Peyer's patch (tissue), 4 donors: ENCODE measurements at regions not wholly inside any gene's neighbourhood (a gene's known extent, or its start where the extent isn't known, plus 50 kb on each side); places are given as distances from the start of the nearest gene placed in this dataset.
"Not testable (repeated sequence)": the region's sequence is repeated elsewhere in the genome, so short reads cannot be mapped to it uniquely, and the experiment has no call there.

Source experiments
- DNase-seq, 3 donors: peaks; one replicate each; pipeline ENCODE4 v3.0.0-alpha.2; 2017 to 2019
- H3K27ac ChIP-seq, 4 donors: fragments of 200-600 bp; sonication (generic); one replicate each; pipeline ENCODE4 v1.5.1; 2016 to 2019
- H3K27me3 ChIP-seq, 2 donors: fragments of 200-600 bp; sonication (generic); one replicate each; pipeline ENCODE4 v1.5.1; 2019
- H3K36me3 ChIP-seq, 3 donors: fragments of 200-600 bp; sonication (generic); one replicate each; pipeline ENCODE4 v1.5.1; 2016 to 2019
- H3K4me1 ChIP-seq, 4 donors: fragments of 200-600 bp; sonication (generic); one replicate each; pipeline ENCODE4 v1.5.1; 2016 to 2019
- H3K4me3 ChIP-seq, 4 donors: fragments of 200-600 bp; sonication (generic); 1 replicate in 3 of 4; 2 replicates in 1 of 4; pipeline ENCODE4 v1.5.1; 2016 to 2019; ENCODE audit warnings: mild to moderate bottlenecking in 1 of 4
- H3K9me3 ChIP-seq, 4 donors: fragments of 200-600 bp; sonication (generic); one replicate each; pipeline ENCODE4 v1.5.1; 2016 to 2019; ENCODE audit warnings: mild to moderate bottlenecking in 1 of 4
- CTCF ChIP-seq, 6 experiments: fragments of 450-650 bp in 4 of 6; fragments of 200-600 bp in 2 of 6; sonication (generic) in 1 of 6; IDR thresholded peaks; one replicate each; pipeline ENCODE4 v1.5.1; 2017 to 2019; ENCODE audit warnings: antibody characterized with exemption in 6 of 6, mild to moderate bottlenecking in 3 of 6, moderate library complexity in 1 of 6
- POLR2A ChIP-seq, 2 donors: fragments of 450-650 bp; IDR thresholded peaks; one replicate each; pipeline ENCODE4 v1.5.1; 2017; ENCODE audit warnings: antibody characterized with exemption in 2 of 2, mild to moderate bottlenecking in 2 of 2, moderate library complexity in 2 of 2

GRCh38 chr9:82436475-82436874, 447.9 kb downstream of the SPATA31D1 start:
- no peak for TF ChIP-seq CTCF (IDR thresholded peaks at IDR 0.05)
- no peak for TF ChIP-seq POLR2A (IDR thresholded peaks at IDR 0.05)
- H3K27ac ChIP-seq: no peak overlapping the region
- no peaks in the 10 kb centered on the region for H3K27me3 ChIP-seq
- peaks cover 0 to 10% (median 0%) of the 10 kb centered on the region in 4 donors for H3K9me3 ChIP-seq
- no peak overlapping the region for H3K4me3 ChIP-seq
- DNase-seq: no peak
- H3K36me3 ChIP-seq: no peaks in the 10 kb centered on the region
- H3K4me1 ChIP-seq: no peaks in the 10 kb centered on the region

GRCh38 chr9:82437183-82437582, 448.6 kb downstream of the SPATA31D1 start:
- not testable (repeated sequence) for H3K9me3 ChIP-seq, H3K27me3 ChIP-seq, H3K36me3 ChIP-seq, DNase-seq, H3K27ac ChIP-seq, H3K4me3 ChIP-seq, H3K4me1 ChIP-seq

- TF ChIP-seq CTCF (IDR thresholded peaks at IDR 0.05) (no peak), POLR2A (IDR thresholded peaks at IDR 0.05) (no peak)
- peaks cover 0 to 10% (median 0%) of the 10 kb centered on the region in 4 donors for H3K9me3 ChIP-seq
- no peaks in the 10 kb centered on the region for H3K36me3 ChIP-seq
- no peaks in the 10 kb centered on the region for H3K27me3 ChIP-seq
- no peak overlapping the region for H3K27ac ChIP-seq
- H3K4me1 ChIP-seq: no peaks in the 10 kb centered on the region
- no peak for DNase-seq
- H3K4me3 ChIP-seq: no peak overlapping the region
These were observed 450.0 kb downstream of the SPATA31D1 start for GRCh38 chr9:82438581-82438980.

GRCh38 chr9:82443312-82443711, 454.7 kb downstream of the SPATA31D1 start:
- Histone ChIP-seq H3K4me3 (no peak overlapping the region), H3K36me3 (no peaks in the 10 kb centered on the region), H3K4me1 (no peaks in the 10 kb centered on the region), H3K27me3 (no peaks in the 10 kb centered on the region), H3K27ac (no peak overlapping the region), H3K9me3 (peaks cover 0 to 15% (median 0%) of the 10 kb centered on the region in 4 donors)
- TF ChIP-seq POLR2A (IDR thresholded peaks at IDR 0.05): no peak
- DNase-seq: no peak

- Histone ChIP-seq H3K36me3 (no peaks in the 10 kb centered on the region), H3K27ac (no peak overlapping the region), H3K4me3 (no peak overlapping the region), H3K9me3 (peaks cover 0 to 8% (median 0%) of the 10 kb centered on the region in 4 donors), H3K4me1 (no peaks in the 10 kb centered on the region), H3K27me3 (no peaks in the 10 kb centered on the region)
- no peak for TF ChIP-seq CTCF (IDR thresholded peaks at IDR 0.05)
- TF ChIP-seq POLR2A (IDR thresholded peaks at IDR 0.05): no peak
- no peak for DNase-seq
These were observed 457.0 kb downstream of the SPATA31D1 start for GRCh38 chr9:82445556-82445955.

- peaks cover 0 to 5% (median 0%) of the 10 kb centered on the region in 4 donors for H3K9me3 ChIP-seq
- no peak for TF ChIP-seq POLR2A (IDR thresholded peaks at IDR 0.05)
- TF ChIP-seq CTCF (IDR thresholded peaks at IDR 0.05): no peak
- H3K27me3 ChIP-seq: no peaks in the 10 kb centered on the region
- no peak overlapping the region for H3K27ac ChIP-seq
- H3K4me1 ChIP-seq: no peaks in the 10 kb centered on the region
- no peaks in the 10 kb centered on the region for H3K36me3 ChIP-seq
- DNase-seq: no peak
- no peak overlapping the region for H3K4me3 ChIP-seq
These were observed 458.8 kb downstream of the SPATA31D1 start for GRCh38 chr9:82447343-82447742.

GRCh38 chr9:82449986-82450385, 461.4 kb downstream of the SPATA31D1 start:
- no peak overlapping the region for H3K4me3 ChIP-seq
- H3K36me3 ChIP-seq: no peaks in the 10 kb centered on the region
- TF ChIP-seq CTCF (IDR thresholded peaks at IDR 0.05) (no peak), POLR2A (IDR thresholded peaks at IDR 0.05) (no peak)
- H3K27ac ChIP-seq: no peak overlapping the region
- H3K27me3 ChIP-seq: no peaks in the 10 kb centered on the region
- H3K4me1 ChIP-seq: no peaks in the 10 kb centered on the region
- no peak for DNase-seq
- H3K9me3 ChIP-seq: peaks cover 0 to 5% (median 0%) of the 10 kb centered on the region in 4 donors
